KMS-11 (cell line): ENCODE measurements at regions not wholly inside any gene's neighbourhood (a gene's known extent, or its start where the extent isn't known, plus 50 kb on each side); places are given as distances from the start of the nearest gene placed in this dataset.

ENCODE experiments used
- H2AFZ ChIP-seq: fragments of 200-600 bp; sonication (generic); 2 replicates; pipeline ENCODE4 v1.6.1; 2016; ENCODE audit warnings: antibody characterized with exemption, mixed run types, low read depth
- H3K27ac ChIP-seq: fragments of 200-600 bp; sonication (generic); 2 replicates; pipeline ENCODE4 v1.6.1; 2016; ENCODE audit warnings: mild to moderate bottlenecking, mixed run types
- H3K27me3 ChIP-seq: fragments of 200-600 bp; sonication (generic); 2 replicates; pipeline ENCODE4 v1.6.1; 2017; ENCODE audit warnings: mild to moderate bottlenecking, low read depth, mixed run types, moderate library complexity; ENCODE audit not compliant: insufficient read depth
- H3K36me3 ChIP-seq: fragments of 200-600 bp; sonication (generic); 2 replicates; pipeline ENCODE4 v1.6.1; 2017; ENCODE audit warnings: mild to moderate bottlenecking, mixed run types; ENCODE audit not compliant: insufficient read depth
- H3K4me1 ChIP-seq: fragments of 200-600 bp; sonication (generic); 2 replicates; pipeline ENCODE4 v1.6.1; 2016; ENCODE audit warnings: mild to moderate bottlenecking, low read depth, mixed run types; ENCODE audit not compliant: poor library complexity, severe bottlenecking
- H3K4me2 ChIP-seq: fragments of 200-600 bp; sonication (generic); 2 replicates; pipeline ENCODE4 v1.7.0; 2016; ENCODE audit warnings: mild to moderate bottlenecking, mixed run types
- H3K4me3 ChIP-seq: fragments of 200-600 bp; sonication (generic); IDR thresholded peaks from 2 replicates; pipeline ENCODE4 v1.6.1; 2017; ENCODE audit warnings: low read depth, low read length, mixed read lengths; ENCODE audit not compliant: insufficient read depth
- H3K79me2 ChIP-seq: fragments of 200-600 bp; sonication (generic); 2 replicates; pipeline ENCODE4 v1.6.1; 2016; ENCODE audit warnings: low read depth, mixed run types; ENCODE audit not compliant: insufficient read depth
- H3K9ac ChIP-seq: fragments of 200-600 bp; sonication (generic); 2 replicates; pipeline ENCODE4 v1.6.1; 2016; ENCODE audit warnings: mild to moderate bottlenecking, mixed run types
- H4K20me1 ChIP-seq: fragments of 200-600 bp; sonication (generic); 2 replicates; pipeline ENCODE4 v1.6.1; 2016; ENCODE audit warnings: mild to moderate bottlenecking, mixed run types; ENCODE audit not compliant: insufficient read depth
- CTCF ChIP-seq: fragments of 200-600 bp; sonication (generic); conservative IDR thresholded peaks from 2 replicates; pipeline ENCODE4 v1.6.1; 2017; ENCODE audit warnings: low read depth, mild to moderate bottlenecking, antibody characterized with exemption, low read length, moderate library complexity, mixed read lengths

DNA sequence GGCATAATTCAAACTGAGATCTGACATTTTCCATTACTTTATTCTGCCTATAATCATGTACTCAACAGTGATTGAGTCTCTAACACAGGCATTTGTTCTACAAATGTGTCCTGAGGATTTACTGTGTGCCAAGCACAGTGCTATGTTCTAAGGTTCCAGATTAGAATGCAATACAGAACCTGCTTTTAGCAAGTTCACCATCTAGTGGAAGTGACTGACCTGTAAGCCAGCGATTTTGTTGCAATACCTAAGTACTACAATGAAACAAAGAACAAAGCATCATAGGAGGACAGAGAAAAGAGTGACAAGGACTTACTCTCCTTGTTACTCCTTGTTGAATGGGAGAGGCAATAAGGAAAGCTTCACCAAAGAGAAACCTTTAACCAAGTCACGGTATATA is 348.1 kb downstream of the ELAVL2 start:
- TF ChIP-seq CTCF: no peak
- H3K4me3 ChIP-seq: no peak overlapping the region
- no peaks in the 10 kb centered on the region for H3K36me3 ChIP-seq
- H3K27ac ChIP-seq: no peak overlapping the region
- H2AFZ ChIP-seq: no peak overlapping the region
- no peak overlapping the region for H3K4me2 ChIP-seq
- H4K20me1 ChIP-seq: no peaks in the 10 kb centered on the region
- no peaks in the 10 kb centered on the region for H3K4me1 ChIP-seq
- no peak overlapping the region for H3K9ac ChIP-seq
- no peaks in the 10 kb centered on the region for H3K27me3 ChIP-seq
- no peaks in the 10 kb centered on the region for H3K79me2 ChIP-seq

- H3K4me2 ChIP-seq: no peak overlapping the region
- no peaks in the 10 kb centered on the region for H3K79me2 ChIP-seq
- no peaks in the 10 kb centered on the region for H4K20me1 ChIP-seq
- no peak for TF ChIP-seq CTCF
- no peak overlapping the region for H3K27ac ChIP-seq
- H3K4me3 ChIP-seq: no peak overlapping the region
- H3K36me3 ChIP-seq: no peaks in the 10 kb centered on the region
- no peaks in the 10 kb centered on the region for H3K4me1 ChIP-seq
- H2AFZ ChIP-seq: no peak overlapping the region
- no peaks in the 10 kb centered on the region for H3K27me3 ChIP-seq
- no peak overlapping the region for H3K9ac ChIP-seq
Observed at GRCh38 chr9:23483566-23483965, 342.5 kb downstream of the ELAVL2 start.

DNA sequence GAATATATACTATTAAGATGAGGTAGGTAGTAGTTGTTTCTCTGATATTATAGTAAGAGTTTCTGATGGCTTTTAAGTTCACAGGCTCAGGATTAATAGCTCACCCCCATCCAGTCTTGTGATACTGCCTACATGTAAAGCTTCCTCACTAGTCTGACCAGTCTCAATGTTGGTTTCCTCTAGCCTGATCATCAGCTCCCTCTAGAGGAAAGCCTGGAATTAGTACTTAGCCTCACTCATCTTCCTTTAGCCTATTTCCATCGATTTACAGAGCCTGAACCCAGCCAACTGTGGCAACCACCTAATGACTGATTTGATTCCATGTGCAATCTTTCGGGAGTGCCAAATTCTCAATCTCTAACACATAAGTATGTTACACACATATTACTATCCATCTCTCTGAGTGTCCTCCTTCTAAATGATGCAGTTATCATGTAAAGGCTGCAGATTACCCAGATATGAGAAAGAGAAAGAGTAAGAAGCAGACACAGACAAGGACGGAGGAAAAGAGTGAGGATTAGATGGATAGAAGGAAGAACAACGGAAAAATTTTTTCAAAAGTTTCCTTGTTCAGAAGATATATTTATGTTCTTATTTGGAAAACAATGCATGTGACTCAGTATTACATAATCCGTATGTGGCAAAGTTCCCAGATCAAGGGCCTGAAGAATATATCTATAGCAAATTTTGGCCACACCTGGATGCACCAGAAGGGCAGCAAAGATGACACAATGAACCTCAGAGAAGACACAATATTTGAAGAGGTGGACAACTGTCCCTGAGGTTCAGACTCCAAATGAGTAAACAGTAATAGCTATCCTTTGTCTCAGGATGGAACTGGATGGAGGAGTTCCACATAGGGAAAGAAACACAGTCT is 333.7 kb downstream of the ELAVL2 start:
- Histone ChIP-seq H3K79me2 (no peaks in the 10 kb centered on the region), H3K27ac (no peak overlapping the region), H3K4me1 (no peaks in the 10 kb centered on the region), H3K9ac (no peak overlapping the region), H3K4me3 (no peak overlapping the region), H2AFZ (no peak overlapping the region), H3K27me3 (no peaks in the 10 kb centered on the region), H4K20me1 (no peaks in the 10 kb centered on the region), H3K36me3 (no peaks in the 10 kb centered on the region), H3K4me2 (no peak overlapping the region)
- TF ChIP-seq CTCF: peak; percentile 67

GRCh38 chr9:23493219-23493618 is 332.8 kb downstream of the ELAVL2 start:
- no peak overlapping the region for H2AFZ ChIP-seq
- TF ChIP-seq CTCF: no peak
- no peaks in the 10 kb centered on the region for H3K36me3 ChIP-seq
- H3K4me3 ChIP-seq: no peak overlapping the region
- no peak overlapping the region for H3K9ac ChIP-seq
- no peak overlapping the region for H3K27ac ChIP-seq
- no peaks in the 10 kb centered on the region for H3K27me3 ChIP-seq
- H4K20me1 ChIP-seq: no peaks in the 10 kb centered on the region
- no peaks in the 10 kb centered on the region for H3K4me1 ChIP-seq
- H3K79me2 ChIP-seq: no peaks in the 10 kb centered on the region
- no peak overlapping the region for H3K4me2 ChIP-seq
